Mesothelial cell of epicardium (in vitro differentiated cells): ENCODE measurements at regions not wholly inside any gene's neighbourhood (a gene's known extent, or its start where the extent isn't known, plus 50 kb on each side); places are given as distances from the start of the nearest gene placed in this dataset.

Experiments used
- DNase-seq, 2 experiments: peaks; one replicate each; pipeline ENCODE4 v3.0.0; 2021; ENCODE audit warnings: low spot score in 2 of 2; ENCODE audit not compliant: unreplicated experiment in 2 of 2
- H3K27ac Mint-ChIP-seq: 2 replicates; pipeline ENCODE4 v1.8.0; 2021; ENCODE audit warnings: mixed read lengths
- H3K27me3 Mint-ChIP-seq: 2 replicates; pipeline ENCODE4 v1.8.0; 2021; ENCODE audit warnings: low read depth, mixed read lengths
- H3K36me3 Mint-ChIP-seq: 2 replicates; pipeline ENCODE4 v1.8.0; 2021; ENCODE audit warnings: mixed read lengths
- H3K4me1 Mint-ChIP-seq: 2 replicates; pipeline ENCODE4 v1.8.0; 2021; ENCODE audit warnings: mixed read lengths
- H3K4me3 Mint-ChIP-seq: 2 replicates; pipeline ENCODE4 v1.8.0; 2021; ENCODE audit warnings: mild to moderate bottlenecking, moderate library complexity, mixed read lengths
- H3K9me3 Mint-ChIP-seq: 2 replicates; pipeline ENCODE4 v1.8.0; 2021; ENCODE audit warnings: mixed read lengths
- TF ChIP-seq, protein P1 (sequence below): fragments of 200-600 bp; sonication (generic); IDR thresholded peaks from one replicate; pipeline ENCODE4 v1.5.0; 2021; ENCODE audit warnings: antibody characterized with exemption; ENCODE audit not compliant: unreplicated experiment

- TF ChIP-seq, protein P1, sequence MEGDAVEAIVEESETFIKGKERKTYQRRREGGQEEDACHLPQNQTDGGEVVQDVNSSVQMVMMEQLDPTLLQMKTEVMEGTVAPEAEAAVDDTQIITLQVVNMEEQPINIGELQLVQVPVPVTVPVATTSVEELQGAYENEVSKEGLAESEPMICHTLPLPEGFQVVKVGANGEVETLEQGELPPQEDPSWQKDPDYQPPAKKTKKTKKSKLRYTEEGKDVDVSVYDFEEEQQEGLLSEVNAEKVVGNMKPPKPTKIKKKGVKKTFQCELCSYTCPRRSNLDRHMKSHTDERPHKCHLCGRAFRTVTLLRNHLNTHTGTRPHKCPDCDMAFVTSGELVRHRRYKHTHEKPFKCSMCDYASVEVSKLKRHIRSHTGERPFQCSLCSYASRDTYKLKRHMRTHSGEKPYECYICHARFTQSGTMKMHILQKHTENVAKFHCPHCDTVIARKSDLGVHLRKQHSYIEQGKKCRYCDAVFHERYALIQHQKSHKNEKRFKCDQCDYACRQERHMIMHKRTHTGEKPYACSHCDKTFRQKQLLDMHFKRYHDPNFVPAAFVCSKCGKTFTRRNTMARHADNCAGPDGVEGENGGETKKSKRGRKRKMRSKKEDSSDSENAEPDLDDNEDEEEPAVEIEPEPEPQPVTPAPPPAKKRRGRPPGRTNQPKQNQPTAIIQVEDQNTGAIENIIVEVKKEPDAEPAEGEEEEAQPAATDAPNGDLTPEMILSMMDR, result no peak
- no peak overlapping the region for H3K27ac Mint-ChIP-seq
Measured at GRCh38 chr7:12882710-12883109, 195.3 kb downstream of the ARL4A start.

GRCh38 chr7:12884033-12884432 is 196.6 kb downstream of the ARL4A start:
- H3K4me1 Mint-ChIP-seq, result peaks cover 8% of the 10 kb centered on the region

More at GRCh38 chr7:12882710-12883109, 195.3 kb downstream of the ARL4A start:
- Mint-ChIP-seq H3K27me3 (no peaks in the 10 kb centered on the region), H3K9me3 (no peaks in the 10 kb centered on the region), H3K36me3 (no peaks in the 10 kb centered on the region), H3K4me1 (peaks cover 4% of the 10 kb centered on the region), H3K4me3 (no peak overlapping the region)
- no peak for DNase-seq

DNA sequence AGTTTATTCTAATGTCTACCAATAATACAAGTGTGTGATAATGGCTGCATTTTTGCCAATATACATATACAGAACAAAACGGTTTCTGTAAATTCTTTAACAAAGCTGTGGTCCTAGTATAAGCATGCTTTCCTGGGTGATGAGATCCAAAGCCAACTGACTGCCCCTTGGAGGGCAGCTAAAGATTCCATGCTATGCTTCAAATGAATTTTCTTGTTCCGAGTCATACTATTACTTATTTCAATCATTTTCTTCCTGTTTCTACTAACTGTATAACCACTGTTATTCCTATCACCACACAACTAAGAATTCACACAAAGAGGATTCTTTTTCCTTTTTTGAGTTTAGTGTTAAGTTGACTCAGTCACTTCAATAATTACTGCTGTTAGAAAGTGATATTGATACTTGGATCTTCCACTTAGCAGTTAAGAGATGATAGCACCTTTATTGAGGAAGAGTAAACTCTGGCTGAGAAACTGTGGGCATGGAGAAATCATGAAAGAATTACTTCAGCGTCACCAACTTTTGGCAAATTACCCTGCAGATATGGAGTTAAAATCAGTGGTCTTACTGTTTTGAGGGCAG is 197.5 kb downstream of the ARL4A start:
- no peak overlapping the region for H3K27ac Mint-ChIP-seq
- TF ChIP-seq, protein P1, result no peak
- H3K27me3 Mint-ChIP-seq, result no peaks in the 10 kb centered on the region
- no peaks in the 10 kb centered on the region for H3K36me3 Mint-ChIP-seq
- no peak for DNase-seq
- peaks cover 6% of the 10 kb centered on the region for H3K4me1 Mint-ChIP-seq
- H3K9me3 Mint-ChIP-seq, result no peaks in the 10 kb centered on the region
- no peak overlapping the region for H3K4me3 Mint-ChIP-seq

More at GRCh38 chr7:12884033-12884432, 196.6 kb downstream of the ARL4A start:
- no peak for DNase-seq
- H3K9me3 Mint-ChIP-seq, result no peaks in the 10 kb centered on the region
- no peak overlapping the region for H3K27ac Mint-ChIP-seq
- H3K27me3 Mint-ChIP-seq, result no peaks in the 10 kb centered on the region
- H3K4me3 Mint-ChIP-seq, result no peak overlapping the region
- no peaks in the 10 kb centered on the region for H3K36me3 Mint-ChIP-seq
- TF ChIP-seq, protein P1, result no peak

- H3K27me3 Mint-ChIP-seq, result no peaks in the 10 kb centered on the region
- no peaks in the 10 kb centered on the region for H3K9me3 Mint-ChIP-seq
- H3K36me3 Mint-ChIP-seq, result no peaks in the 10 kb centered on the region
- H3K27ac Mint-ChIP-seq, result peak overlapping the region; percentile 61
- H3K4me1 Mint-ChIP-seq, result peaks cover 4% of the 10 kb centered on the region
- H3K4me3 Mint-ChIP-seq, result no peak overlapping the region
- no peak for DNase-seq
- TF ChIP-seq, protein P1, result no peak
Measured at GRCh38 chr7:12888717-12889116, 201.3 kb downstream of the ARL4A start.

DNA sequence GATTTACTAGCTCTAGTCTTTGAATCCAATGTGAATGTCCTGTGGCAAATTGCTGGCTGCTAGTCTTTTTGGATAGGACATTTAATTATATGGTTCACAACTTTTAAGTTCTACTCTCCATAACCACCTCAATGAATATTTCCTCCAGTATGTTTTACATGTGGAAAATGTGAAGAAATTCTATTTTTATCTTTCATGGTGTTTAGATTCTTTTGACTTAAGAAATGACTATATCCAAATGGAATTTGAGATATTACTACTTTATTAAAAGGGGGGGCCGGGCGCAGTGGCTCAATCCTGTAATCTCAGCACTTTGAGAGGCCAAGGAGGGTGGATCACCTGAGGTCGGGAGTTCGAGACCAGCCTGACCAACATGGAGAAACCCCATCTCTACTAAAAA is 202.0 kb downstream of the ARL4A start:
- no peaks in the 10 kb centered on the region for H3K36me3 Mint-ChIP-seq
- TF ChIP-seq, protein P1, result no peak
- DNase-seq, result no peak

DNA sequence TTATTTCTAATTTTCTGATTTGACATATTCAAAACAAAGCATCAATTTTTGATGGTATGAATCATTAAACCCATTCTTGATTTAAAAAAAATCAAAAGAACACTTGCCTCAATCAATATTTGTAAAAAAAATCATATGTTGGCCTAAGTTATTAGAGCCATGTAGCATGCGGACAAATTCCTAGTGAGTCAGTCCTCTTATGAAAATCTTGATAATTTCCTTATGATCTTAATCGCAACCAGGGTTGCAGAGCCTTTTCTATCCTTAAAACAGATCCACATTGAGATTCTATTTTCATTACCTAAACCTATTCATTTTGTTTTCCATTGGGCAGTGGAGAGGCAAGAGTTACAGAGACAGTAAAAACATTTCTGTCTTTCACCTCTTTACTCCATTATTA is 203.2 kb downstream of the ARL4A start:
- Mint-ChIP-seq H3K27ac (no peak overlapping the region), H3K27me3 (no peaks in the 10 kb centered on the region), H3K4me1 (peaks cover 10% of the 10 kb centered on the region), H3K4me3 (no peak overlapping the region), H3K36me3 (no peaks in the 10 kb centered on the region), H3K9me3 (no peaks in the 10 kb centered on the region)
- no peak for DNase-seq
- TF ChIP-seq, protein P1, result no peak

More for the DNA sequence above, 202.0 kb downstream of the ARL4A start:
- H3K4me3 Mint-ChIP-seq, result no peak overlapping the region
- peaks cover 4% of the 10 kb centered on the region for H3K4me1 Mint-ChIP-seq
- no peak overlapping the region for H3K27ac Mint-ChIP-seq
- H3K27me3 Mint-ChIP-seq, result no peaks in the 10 kb centered on the region
- no peaks in the 10 kb centered on the region for H3K9me3 Mint-ChIP-seq
